Stimulated activated CD8-positive, alpha-beta memory T cell treated with anti-CD3 and anti-CD28 coated beads, Interleukin-12 subunit alpha, Interleukin-12 subunit beta, amount 100 ng/mL, for 24 hours (primary cell): ENCODE measurements at regions not wholly inside any gene's neighbourhood (a gene's known extent, or its start where the extent isn't known, plus 50 kb on each side); places are given as distances from the start of the nearest gene placed in this dataset.
"Not testable (repeated sequence)": the region's sequence is repeated elsewhere in the genome, so short reads cannot be mapped to it uniquely, and the experiment has no call there.

Experiments used
- DNase-seq: peaks from one replicate; pipeline ENCODE4 v3.0.0-alpha.2; 2020; ENCODE audit errors: extremely low read depth

GRCh38 chr16:29237495-29237894 is 169.0 kb downstream of the NPIPB11 start:
- DNase-seq = not testable (repeated sequence)

GRCh38 chr16:29237023-29237422 is 169.5 kb downstream of the NPIPB11 start:
- DNase-seq = not testable (repeated sequence)

GRCh38 chr16:29235836-29236370 is 170.6 kb downstream of the NPIPB11 start:
- not testable (repeated sequence) for DNase-seq

GRCh38 chr16:29234536-29235275 is 171.8 kb downstream of the NPIPB11 start:
- not testable (repeated sequence) for DNase-seq

GRCh38 chr16:29233705-29234404 is 172.7 kb downstream of the NPIPB11 start:
- not testable (repeated sequence) for DNase-seq

GRCh38 chr16:29232811-29233704 is 173.5 kb downstream of the NPIPB11 start:
- no peak for DNase-seq

GRCh38 chr16:29232160-29232705 is 174.3 kb downstream of the NPIPB11 start:
- not testable (repeated sequence) for DNase-seq

GRCh38 chr16:29231244-29231643 is 175.3 kb downstream of the NPIPB11 start:
- no peak for DNase-seq

- no peak for DNase-seq
Measured at GRCh38 chr16:29230671-29231096, 175.8 kb downstream of the NPIPB11 start.

GRCh38 chr16:29230006-29230668 is 176.4 kb downstream of the NPIPB11 start:
- DNase-seq = not testable (repeated sequence)

- not testable (repeated sequence) for DNase-seq
Measured at GRCh38 chr16:29229616-29230005, 176.9 kb downstream of the NPIPB11 start.

- not testable (repeated sequence) for DNase-seq
Measured at GRCh38 chr16:29228664-29229611, 177.6 kb downstream of the NPIPB11 start.

- DNase-seq = not testable (repeated sequence)
Measured at GRCh38 chr16:29227751-29228663, 178.5 kb downstream of the NPIPB11 start.

GRCh38 chr16:29226782-29227181 is 179.7 kb downstream of the NPIPB11 start:
- DNase-seq = no peak

- not testable (repeated sequence) for DNase-seq
Measured at GRCh38 chr16:29224675-29225074, 181.8 kb downstream of the NPIPB11 start.

GRCh38 chr16:29222615-29223014 is 183.9 kb downstream of the NPIPB11 start:
- DNase-seq = not testable (repeated sequence)

- DNase-seq = not testable (repeated sequence)
Measured at GRCh38 chr16:29222008-29222407, 184.5 kb downstream of the NPIPB11 start.

- not testable (repeated sequence) for DNase-seq
Measured at GRCh38 chr16:29221281-29221955, 185.1 kb downstream of the NPIPB11 start.
